Hepatocyte (in vitro differentiated cells): ENCODE measurements at regions not wholly inside any gene's neighbourhood (a gene's known extent, or its start where the extent isn't known, plus 50 kb on each side); places are given as distances from the start of the nearest gene placed in this dataset.

ENCODE experiments used
- DNase-seq: peaks from one replicate; pipeline ENCODE4 v3.0.0-alpha.2; 2016; ENCODE audit warnings: low spot score
- H2AFZ ChIP-seq: fragments of 200-600 bp; sonication (generic); 2 replicates; pipeline ENCODE4 v1.6.0; 2016; ENCODE audit warnings: antibody characterized with exemption, mild to moderate bottlenecking
- H3K27ac ChIP-seq: fragments of 200-600 bp; sonication (generic); 2 replicates; pipeline ENCODE4 v1.5.1; 2016; ENCODE audit warnings: mild to moderate bottlenecking
- H3K27me3 ChIP-seq: fragments of 200-600 bp; sonication (generic); 2 replicates; pipeline ENCODE4 v1.6.1; 2016
- H3K36me3 ChIP-seq: fragments of 200-600 bp; sonication (generic); replicated peaks from 2 replicates; pipeline ENCODE4 v1.5.1; 2016; ENCODE audit warnings: low read depth; ENCODE audit not compliant: insufficient read depth
- H3K4me1 ChIP-seq: fragments of 200-600 bp; sonication (generic); 2 replicates; pipeline ENCODE4 v1.5.1; 2016; ENCODE audit warnings: mild to moderate bottlenecking, moderate library complexity; ENCODE audit not compliant: insufficient read depth
- H3K4me2 ChIP-seq: fragments of 200-600 bp; sonication (generic); 2 replicates; pipeline ENCODE4 v1.6.0; 2016
- H3K4me3 ChIP-seq: fragments of 200-600 bp; sonication (generic); 2 replicates; pipeline ENCODE4 v1.5.1; 2016; ENCODE audit warnings: mild to moderate bottlenecking
- H3K79me2 ChIP-seq: fragments of 200-600 bp; sonication (generic); 2 replicates; pipeline ENCODE4 v1.6.0; 2017; ENCODE audit warnings: mild to moderate bottlenecking
- H3K9me2 ChIP-seq: fragments of 200-600 bp; sonication (generic); replicated peaks from 2 replicates; pipeline ENCODE4 v1.6.0; 2017; ENCODE audit warnings: mild to moderate bottlenecking; ENCODE audit not compliant: insufficient read depth
- H3K9me3 ChIP-seq: fragments of 200-600 bp; sonication (generic); 2 replicates; pipeline ENCODE4 v1.5.1; 2016; ENCODE audit warnings: low read depth, mild to moderate bottlenecking
- H4K20me1 ChIP-seq: fragments of 200-600 bp; sonication (generic); 2 replicates; pipeline ENCODE4 v1.6.0; 2016; ENCODE audit warnings: mild to moderate bottlenecking; ENCODE audit not compliant: insufficient read depth, poor library complexity, severe bottlenecking
- CTCF ChIP-seq: fragments of 200-600 bp; sonication (generic); IDR thresholded peaks from 2 replicates; pipeline ENCODE4 v1.5.1; 2016; ENCODE audit warnings: antibody characterized with exemption, mild to moderate bottlenecking; ENCODE audit not compliant: poor library complexity
- EZH2 ChIP-seq: fragments of 200-600 bp; sonication (generic); IDR thresholded peaks from 2 replicates; pipeline ENCODE4 v1.6.1; 2016; ENCODE audit warnings: antibody characterized with exemption, mild to moderate bottlenecking, borderline replicate concordance
- EZH2phosphoT487 ChIP-seq: fragments of 200-600 bp; sonication (generic); IDR thresholded peaks from one replicate; pipeline ENCODE4 v1.6.1; 2018; ENCODE audit warnings: antibody characterized with exemption, mild to moderate bottlenecking, low read depth, moderate library complexity; ENCODE audit not compliant: unreplicated experiment, severe bottlenecking
- WGBS: methylation state at CpG from one replicate; pipeline ENCODE4 v1.1.6; 2016; ENCODE audit warnings: low lambda C conversion rate; ENCODE audit errors: missing lambda C conversion rate; 5-methylcytosine and 5-hydroxymethylcytosine counted together

DNA sequence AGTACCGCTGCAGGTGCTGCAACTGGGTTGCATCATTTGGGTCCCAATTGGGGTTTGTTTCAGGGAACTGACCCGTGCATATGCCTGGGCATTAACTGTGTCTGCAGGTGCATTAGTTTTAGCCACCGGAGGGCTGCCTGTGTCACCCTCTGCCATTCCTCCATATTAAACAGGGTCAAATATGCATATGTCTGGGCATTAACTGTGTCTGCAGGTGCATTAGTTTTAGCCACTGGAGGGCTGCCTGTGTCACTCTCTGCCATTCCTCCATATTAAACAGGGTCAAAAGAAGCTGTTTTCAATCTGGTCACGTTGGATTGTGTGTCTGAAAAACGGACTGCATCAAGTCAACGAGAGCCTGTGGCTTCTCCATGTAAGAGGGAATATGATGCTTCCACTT lies 1317.0 kb downstream of the TMEM121 start:
- Histone ChIP-seq H4K20me1 (no peaks in the 10 kb centered on the region), H3K9me3 (no peaks in the 10 kb centered on the region), H3K9me2 (no peaks in the 10 kb centered on the region), H3K79me2 (no peaks in the 10 kb centered on the region), H3K36me3 (no peaks in the 10 kb centered on the region), H3K27ac (no peak overlapping the region), H3K4me3 (no peak overlapping the region), H3K27me3 (no peaks in the 10 kb centered on the region), H2AFZ (no peak overlapping the region), H3K4me2 (no peak overlapping the region), H3K4me1 (no peaks in the 10 kb centered on the region)
- TF ChIP-seq EZH2 (no peak), EZH2phosphoT487 (no peak), CTCF (no peak)
- WGBS: 58% methylated on average over 6 of the region's 6 CpGs
- DNase-seq: no peak

GRCh38 chr14:106843951-106844483 lies 1317.6 kb downstream of the TMEM121 start:
- H3K4me1 ChIP-seq: no peaks in the 10 kb centered on the region
- no peaks in the 10 kb centered on the region for H3K27me3 ChIP-seq
- no peaks in the 10 kb centered on the region for H4K20me1 ChIP-seq
- no peaks in the 10 kb centered on the region for H3K9me3 ChIP-seq
- TF ChIP-seq EZH2phosphoT487: no peak
- TF ChIP-seq CTCF: no peak
- TF ChIP-seq EZH2: no peak
- H3K36me3 ChIP-seq: no peaks in the 10 kb centered on the region
- H3K4me3 ChIP-seq: no peak overlapping the region
- H2AFZ ChIP-seq: no peak overlapping the region
- WGBS: 85% methylated on average over 14 of the region's 14 CpGs
- H3K79me2 ChIP-seq: no peaks in the 10 kb centered on the region
- H3K4me2 ChIP-seq: no peak overlapping the region
- H3K9me2 ChIP-seq: no peaks in the 10 kb centered on the region
- H3K27ac ChIP-seq: no peak overlapping the region
- DNase-seq: no peak

DNA sequence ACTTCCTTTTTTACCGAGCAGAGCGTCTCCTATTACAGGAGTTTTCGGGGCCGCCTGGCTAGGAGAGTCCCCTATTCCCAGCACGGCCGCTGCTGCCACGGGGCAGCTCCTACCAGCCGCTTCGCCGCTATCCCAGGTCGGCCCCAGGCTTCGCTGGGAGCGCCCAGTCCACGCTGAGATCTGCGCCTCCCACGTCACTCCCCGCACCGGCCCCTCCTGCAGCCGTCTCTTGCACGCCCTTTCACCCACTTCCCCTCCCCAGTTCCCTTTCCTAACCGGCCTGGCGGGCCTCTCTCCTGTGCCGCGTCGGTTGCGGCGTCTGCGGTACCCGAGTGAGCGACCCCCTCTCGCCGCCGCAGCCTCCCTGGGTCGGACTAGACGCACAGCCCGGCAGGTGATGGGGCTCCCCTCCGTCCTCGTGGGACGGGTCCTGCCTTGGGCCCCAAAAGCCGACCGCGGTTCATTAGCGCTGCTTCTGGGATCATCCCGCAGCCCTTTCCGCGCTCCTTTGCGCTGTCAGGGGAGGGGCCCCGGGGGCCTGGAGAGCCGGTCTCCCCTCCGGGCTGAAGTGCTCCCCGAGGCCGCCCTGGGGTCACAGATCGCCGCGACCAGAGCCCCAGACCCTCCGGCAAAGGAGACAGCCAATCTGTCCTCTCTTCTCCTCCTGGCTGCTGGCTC lies 1318.4 kb downstream of the TMEM121 start:
- Histone ChIP-seq H3K4me2 (no peak overlapping the region), H3K4me3 (no peak overlapping the region), H3K27ac (no peak overlapping the region), H3K36me3 (no peaks in the 10 kb centered on the region), H3K9me3 (no peaks in the 10 kb centered on the region), H3K9me2 (no peaks in the 10 kb centered on the region), H3K4me1 (no peaks in the 10 kb centered on the region), H2AFZ (no peak overlapping the region), H4K20me1 (no peaks in the 10 kb centered on the region), H3K27me3 (no peaks in the 10 kb centered on the region), H3K79me2 (no peaks in the 10 kb centered on the region)
- TF ChIP-seq EZH2phosphoT487 (no peak), EZH2 (no peak), CTCF (no peak)
- DNase-seq: no peak
- 92% methylated on average over 55 of the region's 56 CpGs for WGBS
